ENCODE measurements at regions not wholly inside any gene's neighbourhood (a gene's known extent, or its start where the extent isn't known, plus 50 kb on each side); places are given as distances from the start of the nearest gene placed in this dataset.

- Mint-ChIP-seq H3K27ac (peak overlapping the region; percentile 83), H3K27me3 (no peaks in the 10 kb centered on the region)
- POLR2A ChIA-PET, result interaction anchor here (1.1 kb wide), 1 partner anchor 117 kb away, joined by 3 read pairs; no protein-coding TSS in a partner anchor
Observed at GRCh38 chr1:234728740-234729139, 118.8 kb upstream of the IRF2BP2 start.

GRCh38 chr1:234727018-234727940 is 117.3 kb upstream of the IRF2BP2 start:
- Histone ChIP-seq H3K4me3 (ENCODE audit: low read length) (no peak overlapping the region), H3K27me3 (ENCODE audit: control insufficient read depth in 1 of 2, insufficient read depth in 2 of 2, low read length in 2 of 2) (no peaks in the 10 kb centered on the region), H3K27ac (ENCODE audit: low read depth in 1 of 2, low read length in 2 of 2) (peak overlapping the region in 1 of 2 donors; percentile 19), H3K4me1 (ENCODE audit: insufficient read depth, low read length) (peaks cover 90% of the 10 kb centered on the region), H3K36me3 (ENCODE audit: insufficient read depth, low read length) (no peaks in the 10 kb centered on the region), H3K9me3 (ENCODE audit: control insufficient read depth in 1 of 2, insufficient read depth in 1 of 2, low read length in 2 of 2) (no peaks in the 10 kb centered on the region)
- H3K9me3 Mint-ChIP-seq, result no peaks in the 10 kb centered on the region
- DNase-seq (no peak), ATAC-seq (ENCODE audit: poor library complexity) (no peak)
- no peak for TF ChIP-seq CTCF (IDR thresholded peaks at IDR 0.05)
- ChIA-PET POLR2A (interaction anchor here (1.5 to 7.3 kb wide), 2 partner anchors 116 to 253 kb away, joined by 3 to 238 read pairs; partner anchors contain the start of gene IRF2BP2), CTCF (interaction anchor here (1.2 kb wide), 1 partner anchor 130 kb away, joined by 3 read pairs; no protein-coding TSS in a partner anchor)
- no peaks in the 10 kb centered on the region for H3K36me3 Mint-ChIP-seq (ENCODE audit: low read depth)
- intact Hi-C loops (cut with DNase I, micrococcal nuclease), result loop anchor here in 1 of 2 experiments (10.0 kb wide), 1 partner anchor 198 kb away; no protein-coding TSS in a partner anchor
- peaks cover 95% of the 10 kb centered on the region for H3K4me1 Mint-ChIP-seq (ENCODE audit: low read depth)
- no peaks in the 10 kb centered on the region for H3K27me3 Mint-ChIP-seq
- H3K27ac Mint-ChIP-seq, result peak overlapping the region; percentile 93
- no peak overlapping the region for H3K4me3 Mint-ChIP-seq

More at GRCh38 chr1:234728740-234729139, 118.8 kb upstream of the IRF2BP2 start:
- TF ChIP-seq CTCF (IDR thresholded peaks at IDR 0.05), result no peak
- no peaks in the 10 kb centered on the region for H3K9me3 Mint-ChIP-seq
- H3K4me1 Mint-ChIP-seq (ENCODE audit: low read depth), result peaks cover 88% of the 10 kb centered on the region
- intact Hi-C loops (cut with DNase I, micrococcal nuclease), result loop anchor here in 1 of 2 experiments (10.0 kb wide), 1 partner anchor 196 kb away; no protein-coding TSS in a partner anchor
- no peaks in the 10 kb centered on the region for H3K36me3 Mint-ChIP-seq (ENCODE audit: low read depth)
- peaks cover 85% of the 10 kb centered on the region for H3K4me1 ChIP-seq (ENCODE audit: insufficient read depth, low read length)
- DNase-seq, result no peak
- no peaks in the 10 kb centered on the region for H3K36me3 ChIP-seq (ENCODE audit: insufficient read depth, low read length)
- ATAC-seq (ENCODE audit: poor library complexity), result no peak
- CTCF ChIA-PET, result no interaction called here
- no peak overlapping the region for H3K4me3 Mint-ChIP-seq
- no peak overlapping the region for H3K27ac ChIP-seq (ENCODE audit: low read depth in 1 of 2, low read length in 2 of 2)
- no peaks in the 10 kb centered on the region for H3K9me3 ChIP-seq (ENCODE audit: control insufficient read depth in 1 of 2, insufficient read depth in 1 of 2, low read length in 2 of 2)
- H3K4me3 ChIP-seq (ENCODE audit: low read length), result no peak overlapping the region
- H3K27me3 ChIP-seq (ENCODE audit: control insufficient read depth in 1 of 2, insufficient read depth in 2 of 2, low read length in 2 of 2), result no peaks in the 10 kb centered on the region

GRCh38 chr1:234726359-234726943 is 116.5 kb upstream of the IRF2BP2 start:
- TF ChIP-seq CTCF (IDR thresholded peaks at IDR 0.05), result no peak
- no peaks in the 10 kb centered on the region for H3K9me3 Mint-ChIP-seq
- no peak for ATAC-seq (ENCODE audit: poor library complexity)
- Histone ChIP-seq H3K9me3 (ENCODE audit: control insufficient read depth in 1 of 2, insufficient read depth in 1 of 2, low read length in 2 of 2) (no peaks in the 10 kb centered on the region), H3K27ac (ENCODE audit: low read depth in 1 of 2, low read length in 2 of 2) (peak overlapping the region in 1 of 2 donors; percentile 94), H3K27me3 (ENCODE audit: control insufficient read depth in 1 of 2, insufficient read depth in 2 of 2, low read length in 2 of 2) (no peaks in the 10 kb centered on the region), H3K36me3 (ENCODE audit: insufficient read depth, low read length) (no peaks in the 10 kb centered on the region), H3K4me1 (ENCODE audit: insufficient read depth, low read length) (peaks cover 83% of the 10 kb centered on the region), H3K4me3 (ENCODE audit: low read length) (no peak overlapping the region)
- no peak for DNase-seq
- H3K36me3 Mint-ChIP-seq (ENCODE audit: low read depth), result no peaks in the 10 kb centered on the region
- peak overlapping the region; percentile 93 for H3K27ac Mint-ChIP-seq
- ChIA-PET POLR2A (interaction anchor here (1.5 to 7.3 kb wide), 4 partner anchors 115 to 253 kb away, joined by 3 to 238 read pairs (median 36); partner anchors contain the start of gene IRF2BP2), CTCF (no interaction called here)
- no peaks in the 10 kb centered on the region for H3K27me3 Mint-ChIP-seq
- peaks cover 95% of the 10 kb centered on the region for H3K4me1 Mint-ChIP-seq (ENCODE audit: low read depth)
- intact Hi-C loops (cut with DNase I, micrococcal nuclease), result loop anchor here in 1 of 2 experiments (10.0 kb wide), 1 partner anchor 198 kb away; no protein-coding TSS in a partner anchor
- no peak overlapping the region for H3K4me3 Mint-ChIP-seq
